SU-DHL-6 (cell line): ENCODE measurements at regions not wholly inside any gene's neighbourhood (a gene's known extent, or its start where the extent isn't known, plus 50 kb on each side); places are given as distances from the start of the nearest gene placed in this dataset.
"Not testable (repeated sequence)": the region's sequence is repeated elsewhere in the genome, so short reads cannot be mapped to it uniquely, and the experiment has no call there.

Experiments
- CTCF ChIP-seq: fragments of 200-600 bp; sonication (generic); IDR thresholded peaks from one replicate; pipeline ENCODE4 v1.5.1; 2017; ENCODE audit warnings: antibody characterized with exemption, mild to moderate bottlenecking, low read length, moderate library complexity; ENCODE audit not compliant: insufficient read depth, poor library complexity, severe bottlenecking
- EZH2phosphoT487 ChIP-seq: fragments of 200-600 bp; sonication (generic), shearing (Covaris generic); conservative IDR thresholded peaks from 2 replicates; pipeline ENCODE4 v1.6.1; 2018; ENCODE audit warnings: mild to moderate bottlenecking, antibody characterized with exemption, low read length, moderate library complexity, mixed read lengths

GRCh38 chr2:37762281-37762680, 90.8 kb upstream of the CDC42EP3 start:
- TF ChIP-seq CTCF, EZH2phosphoT487: not testable (repeated sequence)
